Activated CD8-positive, alpha-beta memory T cell treated with anti-CD3 and anti-CD28 coated beads for 48 hours (primary cell): ENCODE measurements at regions not wholly inside any gene's neighbourhood (a gene's known extent, or its start where the extent isn't known, plus 50 kb on each side); places are given as distances from the start of the nearest gene placed in this dataset.

Source experiments
- DNase-seq, 3 experiments: peaks; one replicate each; pipeline ENCODE4 v3.0.0-alpha.2; 2020; ENCODE audit warnings: low read depth in 2 of 3, low spot score in 2 of 3

GRCh38 chr10:113458451-113458850, 94.4 kb upstream of the HABP2 start:
- DNase-seq = no peak

- no peak for DNase-seq
Measured at GRCh38 chr10:113458944-113459343, 93.9 kb upstream of the HABP2 start.

- no peak for DNase-seq
Measured at GRCh38 chr10:113459626-113460280, 93.1 kb upstream of the HABP2 start.

- DNase-seq = no peak
Measured at GRCh38 chr10:113463083-113463482, 89.8 kb upstream of the HABP2 start.

- no peak for DNase-seq
Measured at GRCh38 chr10:113463777-113464176, 89.1 kb upstream of the HABP2 start.

GRCh38 chr10:113469796-113470195, 83.1 kb upstream of the HABP2 start:
- DNase-seq = no peak

- DNase-seq = no peak
Measured at GRCh38 chr10:113470372-113471240, 82.2 kb upstream of the HABP2 start.

GRCh38 chr10:113471241-113471996, 81.4 kb upstream of the HABP2 start:
- DNase-seq = no peak

GRCh38 chr10:113473011-113473410, 79.8 kb upstream of the HABP2 start:
- DNase-seq = no peak

- no peak for DNase-seq
Measured at GRCh38 chr10:113473851-113474250, 79.0 kb upstream of the HABP2 start.

GRCh38 chr10:113474752-113475151, 78.1 kb upstream of the HABP2 start:
- no peak for DNase-seq

- no peak for DNase-seq
Measured at GRCh38 chr10:113475381-113475807, 77.5 kb upstream of the HABP2 start.

- DNase-seq = no peak
Measured at GRCh38 chr10:113476191-113476590, 76.7 kb upstream of the HABP2 start.

GRCh38 chr10:113476673-113477072, 76.2 kb upstream of the HABP2 start:
- DNase-seq = no peak

GRCh38 chr10:113477451-113477850, 75.4 kb upstream of the HABP2 start:
- no peak for DNase-seq

GRCh38 chr10:113479346-113480080, 73.3 kb upstream of the HABP2 start:
- DNase-seq = no peak

GRCh38 chr10:113480081-113480360, 72.8 kb upstream of the HABP2 start:
- no peak for DNase-seq

- no peak for DNase-seq
Measured at GRCh38 chr10:113480851-113481502, 71.9 kb upstream of the HABP2 start.

- no peak for DNase-seq
Measured at GRCh38 chr10:113484487-113484886, 68.4 kb upstream of the HABP2 start.

- no peak for DNase-seq
Measured at GRCh38 chr10:113485736-113486135, 67.1 kb upstream of the HABP2 start.

GRCh38 chr10:113486531-113486930, 66.3 kb upstream of the HABP2 start:
- DNase-seq = no peak
